HCT116 (cell line): ENCODE measurements at regions not wholly inside any gene's neighbourhood (a gene's known extent, or its start where the extent isn't known, plus 50 kb on each side); places are given as distances from the start of the nearest gene placed in this dataset.

ENCODE experiments used
- ATAC-seq: fragments of 200-7000 bp; cut with Tn5 transposase; 2 replicates; pipeline ENCODE4 v1.9.1; 2020; ENCODE audit warnings: mild to moderate bottlenecking, moderate library complexity
- BruUV-seq: library from RNA; stranded (reverse); fragments of 400-500 nt; replicated peaks from 2 replicates; lab custom pipeline; 2021; lab: Mats Ljungman, UMichigan
- CTCF ChIA-PET: fragments of 300-600 bp; sonication (Branson Sonifier 250); formaldehyde crosslinking; loops from one replicate; lab custom pipeline; 2021; ENCODE audit warnings: antibody characterized with exemption; lab: Charles Lee
- POLR2A ChIA-PET: fragments of 300-600, 350-600 bp; sonication (Branson Sonifier 250); formaldehyde crosslinking; loops from one replicate; lab custom pipeline; 2021; ENCODE audit warnings: antibody characterized with exemption; lab: Charles Lee
- RAD21 ChIA-PET, 2 experiments: fragments of 300-600 bp; sonication (Branson Sonifier 250); formaldehyde crosslinking; loops; one replicate each; lab custom pipeline; 2023; ENCODE audit warnings: low total read pairs in 2 of 2; ENCODE audit not compliant: uncharacterized antibody in 2 of 2, unreplicated experiment in 2 of 2, low non-redundant PET in 1 of 2; lab: Charles Lee
- DNase-seq: peaks from one replicate; pipeline ENCODE4 v3.0.0-alpha.2; 2010; ENCODE audit warnings: low read depth, low spot score
- H2AFZ ChIP-seq: fragments of 200-600 bp; shearing (Covaris generic), sonication (generic); 2 replicates; pipeline ENCODE4 v1.6.1; 2017; ENCODE audit warnings: low read depth, mixed run types, mixed read lengths, antibody characterized with exemption, low read length; ENCODE audit not compliant: poor library complexity, severe bottlenecking
- H3K27ac ChIP-seq: 2 replicates; pipeline ENCODE4 v1.5.1; 2012; ENCODE audit warnings: low read depth, low read length
- H3K27me3 ChIP-seq: fragments of 200-600 bp; sonication (generic); 2 replicates; pipeline ENCODE4 v1.6.1; 2016; ENCODE audit warnings: mixed run types, low read length, mixed read lengths; ENCODE audit not compliant: insufficient read depth
- H3K36me3 ChIP-seq, 2 experiments: fragments of 200-500 bp in 1 of 2; fragments of 200-600 bp in 1 of 2; sonication (Bioruptor generic) in 1 of 2; sonication (generic) in 1 of 2; 2 replicates each; pipeline versions ENCODE4 v1.5.1 to v1.6.1; 2014 to 2016; ENCODE audit warnings: low read length in 2 of 2, inconsistent platforms in 1 of 2, mixed read lengths in 1 of 2, mixed run types in 1 of 2; ENCODE audit not compliant: insufficient read depth in 2 of 2, control insufficient read depth in 1 of 2
- H3K4me1 ChIP-seq, 2 experiments: fragments of 200-600 bp in 1 of 2; sonication (generic) in 1 of 2; 2 replicates each; pipeline versions ENCODE4 v1.5.1 to v1.6.1; 2012 to 2017; ENCODE audit warnings: low read length in 2 of 2, inconsistent platforms in 1 of 2, mild to moderate bottlenecking in 1 of 2, mixed read lengths in 1 of 2, mixed run types in 1 of 2, moderate library complexity in 1 of 2; ENCODE audit not compliant: insufficient read depth in 2 of 2, control insufficient read depth in 1 of 2
- H3K4me2 ChIP-seq: fragments of 200-600 bp; sonication (generic); 2 replicates; pipeline ENCODE4 v1.6.1; 2017; ENCODE audit warnings: mixed run types, low read length, mixed read lengths
- H3K4me3 ChIP-seq, 2 experiments: fragments of 200-600 bp in 1 of 2; sonication (generic) in 1 of 2; replicated peaks in 1 of 2; 2 replicates each; pipeline ENCODE4 v1.5.1; 2011 to 2016; ENCODE audit warnings: low read length in 2 of 2, control low read depth in 1 of 2, low read depth in 1 of 2, mild to moderate bottlenecking in 1 of 2, mixed read lengths in 1 of 2, mixed run types in 1 of 2
- H3K79me2 ChIP-seq: fragments of 200-600 bp; sonication (generic); 2 replicates; pipeline ENCODE4 v1.6.1; 2017; ENCODE audit warnings: mild to moderate bottlenecking, mixed run types, low read length, moderate library complexity, mixed read lengths; ENCODE audit not compliant: insufficient read depth
- H3K9ac ChIP-seq: fragments of 200-600 bp; sonication (generic); 2 replicates; pipeline ENCODE4 v1.6.1; 2016; ENCODE audit warnings: low read length, mixed read lengths
- H3K9me2 ChIP-seq: fragments of 200-600 bp; sonication (generic), shearing (Covaris generic); 2 replicates; pipeline ENCODE4 v1.6.1; 2017; ENCODE audit warnings: mixed run types, mild to moderate bottlenecking, moderate library complexity; ENCODE audit not compliant: insufficient read depth
- H3K9me3 ChIP-seq, 2 experiments: fragments of 200-500 bp in 1 of 2; fragments of 200-600 bp in 1 of 2; sonication (Bioruptor generic) in 1 of 2; sonication (generic) in 1 of 2; 2 replicates each; pipeline ENCODE4 v1.6.1; 2014 to 2017; ENCODE audit warnings: low read length in 2 of 2, mixed read lengths in 2 of 2, inconsistent platforms in 1 of 2, low read depth in 1 of 2, mild to moderate bottlenecking in 1 of 2, mixed run types in 1 of 2, moderate library complexity in 1 of 2; ENCODE audit not compliant: control insufficient read depth in 1 of 2, insufficient read depth in 1 of 2
- H4K20me1 ChIP-seq: fragments of 200-600 bp; sonication (generic), shearing (Covaris generic); 2 replicates; pipeline ENCODE4 v1.6.1; 2017; ENCODE audit warnings: mixed run types, mild to moderate bottlenecking, moderate library complexity; ENCODE audit not compliant: insufficient read depth
- CEBPB ChIP-seq: IDR thresholded peaks from 2 replicates; pipeline ENCODE4 v1.6.1; 2012; ENCODE audit warnings: low read depth
- CTCF ChIP-seq, 3 experiments: fragments of 200-600 bp in 1 of 3; sonication (generic) in 1 of 3; IDR thresholded peaks in 2 of 3; conservative IDR thresholded peaks in 1 of 3; 2 replicates each; pipeline ENCODE4 v1.5.1; 2012 to 2017; ENCODE audit warnings: low read depth in 2 of 3, low read length in 2 of 3, antibody characterized with exemption in 1 of 3, borderline replicate concordance in 1 of 3, control low read depth in 1 of 3, mild to moderate bottlenecking in 1 of 3, mixed read lengths in 1 of 3, mixed run types in 1 of 3, moderate library complexity in 1 of 3; ENCODE audit not compliant: insufficient read depth in 1 of 3
- ELF1 ChIP-seq: IDR thresholded peaks from 2 replicates; pipeline ENCODE4 v1.6.1; 2012; ENCODE audit warnings: low read depth, borderline replicate concordance
- EZH2 ChIP-seq: fragments of 200-600 bp; sonication (generic); IDR thresholded peaks from 2 replicates; pipeline ENCODE4 v1.6.1; 2017; ENCODE audit warnings: antibody characterized with exemption, mixed run types
- EZH2phosphoT487 ChIP-seq: fragments of 200-600 bp; IDR thresholded peaks from 2 replicates; pipeline ENCODE4 v1.6.1; 2018; ENCODE audit warnings: antibody characterized with exemption, borderline replicate concordance
- FOSL1 ChIP-seq: IDR thresholded peaks from 2 replicates; pipeline ENCODE4 v1.6.1; 2012; ENCODE audit warnings: low read depth
- JUND ChIP-seq: IDR thresholded peaks from 2 replicates; pipeline ENCODE4 v1.6.1; 2012
- MAX ChIP-seq: IDR thresholded peaks from 2 replicates; pipeline ENCODE4 v1.6.1; 2012
- POLR2A ChIP-seq: IDR thresholded peaks from 2 replicates; pipeline ENCODE4 v1.7.0; 2011; ENCODE audit warnings: borderline replicate concordance; ENCODE audit not compliant: insufficient read depth, insufficient read length; ENCODE audit errors: extremely low read depth
- POLR2AphosphoS5 ChIP-seq: IDR thresholded peaks from 2 replicates; pipeline ENCODE4 v1.6.1; 2011; ENCODE audit warnings: mild to moderate bottlenecking, low read depth, low read length, moderate library complexity
- RAD21 ChIP-seq: IDR thresholded peaks from 2 replicates; pipeline ENCODE4 v1.6.1; 2012; ENCODE audit warnings: low read depth, mild to moderate bottlenecking
- REST ChIP-seq: IDR thresholded peaks from 2 replicates; pipeline ENCODE4 v1.6.1; 2012; ENCODE audit warnings: low read depth
- SIN3A ChIP-seq: IDR thresholded peaks from 2 replicates; pipeline ENCODE4 v1.6.1; 2012; ENCODE audit warnings: low read depth
- SP1 ChIP-seq: IDR thresholded peaks from 2 replicates; pipeline ENCODE4 v1.6.1; 2012; ENCODE audit warnings: low read depth
- SRF ChIP-seq: IDR thresholded peaks from 2 replicates; pipeline ENCODE4 v1.6.1; 2012; ENCODE audit warnings: low read depth
- TCF7L2 ChIP-seq: IDR thresholded peaks from 2 replicates; pipeline ENCODE4 v1.7.0; 2011; ENCODE audit warnings: borderline replicate concordance, inconsistent platforms; ENCODE audit not compliant: insufficient read depth, insufficient read length; ENCODE audit errors: extremely low read depth
- YY1 ChIP-seq: IDR thresholded peaks from 2 replicates; pipeline ENCODE4 v1.6.1; 2011; ENCODE audit warnings: low read length, low read depth, moderate library complexity, mild to moderate bottlenecking; ENCODE audit not compliant: insufficient replicate concordance; ENCODE audit errors: extremely low read depth
- ZBTB33 ChIP-seq: IDR thresholded peaks from 2 replicates; pipeline ENCODE4 v1.6.1; 2011; ENCODE audit warnings: mild to moderate bottlenecking, low read length, moderate library complexity; ENCODE audit not compliant: insufficient replicate concordance; ENCODE audit errors: extremely low read depth
- ZFX ChIP-seq: fragments of 450-650 bp; IDR thresholded peaks from 2 replicates; pipeline ENCODE4 v1.6.1; 2017
- ZNF274 ChIP-seq: fragments of 200-500 bp; sonication (Bioruptor generic); IDR thresholded peaks from 2 replicates; pipeline ENCODE4 v1.6.1; 2014; ENCODE audit warnings: mild to moderate bottlenecking, low read depth, low read length, inconsistent platforms
- intact Hi-C: fragments of 100-400 bp; cut with micrococcal nuclease; formaldehyde crosslinking; loops from 2 replicates; pipeline ENCODE4 v1.10.0; 2022

- DNase-seq (no peak), ATAC-seq (no peak)
- no peaks in the 10 kb centered on the region for H3K36me3 ChIP-seq
- no peak overlapping the region for H2AFZ ChIP-seq
- TF ChIP-seq EZH2 (no peak), SP1 (no peak), POLR2AphosphoS5 (no peak), CEBPB (no peak), ZNF274 (no peak), SRF (no peak), MAX (no peak), JUND (no peak), EZH2phosphoT487 (no peak), CTCF (IDR thresholded peaks at IDR 0.05 in 2 of 3, conservative IDR thresholded peaks at IDR 0.05 in 1 of 3; ENCODE audit: borderline replicate concordance in 1 of 3, insufficient read depth in 1 of 3, low read depth in 2 of 3, low read length in 2 of 3) (no peak), ZFX (no peak), TCF7L2 (no peak), REST (no peak), SIN3A (no peak), FOSL1 (no peak), YY1 (no peak), RAD21 (no peak), ZBTB33 (no peak), POLR2A (no peak), ELF1 (no peak)
- H3K27ac ChIP-seq: no peak overlapping the region
- no peak overlapping the region for H3K4me2 ChIP-seq
- H3K79me2 ChIP-seq: no peaks in the 10 kb centered on the region
- no peaks in the 10 kb centered on the region for H3K9me3 ChIP-seq
- intact Hi-C loops: no loop called here
- no peaks in the 10 kb centered on the region for H4K20me1 ChIP-seq
- no peaks in the 10 kb centered on the region for H3K27me3 ChIP-seq
- CTCF ChIA-PET: no interaction called here
- no peak overlapping the region for H3K4me3 ChIP-seq
- H3K4me1 ChIP-seq: no peaks in the 10 kb centered on the region
- H3K9ac ChIP-seq: no peak overlapping the region
- RAD21 ChIA-PET: no interaction called here
- POLR2A ChIA-PET: no interaction called here
- no TSS peak for BruUV-seq
- no peaks in the 10 kb centered on the region for H3K9me2 ChIP-seq
Measured at GRCh38 chr1:96660051-96660450, 61.5 kb upstream of the PTBP2 start.
